SK-N-SH (cell line): ENCODE measurements at regions not wholly inside any gene's neighbourhood (a gene's known extent, or its start where the extent isn't known, plus 50 kb on each side); places are given as distances from the start of the nearest gene placed in this dataset.

Experiments
- CTCF ChIA-PET: fragments of 300-600, 350-600 bp; formaldehyde crosslinking; extraction: SDS; loops from one replicate; lab custom pipeline; 2021; lab: Yijun Ruan, JAX
- POLR2A ChIA-PET: fragments of 350-600 bp; sonication (Branson Sonifier 250); formaldehyde crosslinking; extraction: SDS; loops from one replicate; lab custom pipeline; 2020; ENCODE audit warnings: antibody characterized with exemption, inconsistent platforms; lab: Yijun Ruan, JAX
- DNase-seq: peaks from one replicate; pipeline ENCODE4 v3.0.0; 2012
- H2AFZ ChIP-seq: fragments of 200-600 bp; sonication (generic); 2 replicates; pipeline ENCODE4 v1.8.1; 2016; ENCODE audit warnings: antibody characterized with exemption, mild to moderate bottlenecking, low read depth
- H3F3A ChIP-seq: fragments of 200-600 bp; sonication (generic); replicated peaks from 2 replicates; pipeline ENCODE3; 2016; ENCODE audit warnings: antibody characterized with exemption, mild to moderate bottlenecking; ENCODE audit not compliant: insufficient read depth
- H3K27ac ChIP-seq, 2 experiments: fragments of 200-500 bp in 1 of 2; fragments of 200-600 bp in 1 of 2; sonication (Bioruptor generic) in 1 of 2; sonication (generic), shearing (Covaris generic) in 1 of 2; 2 replicates each; pipeline versions ENCODE4 v1.5.1 to v1.6.1; 2014 to 2016; ENCODE audit warnings: low read depth in 2 of 2, inconsistent platforms in 1 of 2, low read length in 1 of 2, mild to moderate bottlenecking in 1 of 2, mixed read lengths in 1 of 2
- H3K27me3 ChIP-seq: fragments of 200-600 bp; sonication (generic), shearing (Covaris generic); 2 replicates; pipeline ENCODE4 v1.6.1; 2016; ENCODE audit warnings: mixed run types; ENCODE audit not compliant: insufficient read depth
- H3K36me3 ChIP-seq, 2 experiments: fragments of 200-500 bp in 1 of 2; fragments of 200-600 bp in 1 of 2; sonication (Bioruptor generic) in 1 of 2; sonication (generic) in 1 of 2; replicated peaks in 1 of 2; 2 replicates each; pipeline versions ENCODE3 to v1.5.1; 2014 to 2016; ENCODE audit warnings: low read length in 1 of 2, mild to moderate bottlenecking in 1 of 2; ENCODE audit not compliant: insufficient read depth in 2 of 2, control insufficient read depth in 1 of 2
- H3K4me1 ChIP-seq, 2 experiments: fragments of 200-500 bp in 1 of 2; fragments of 200-600 bp in 1 of 2; sonication (Bioruptor generic) in 1 of 2; sonication (generic), shearing (Covaris generic) in 1 of 2; 2 replicates each; pipeline versions ENCODE4 v1.5.1 to v1.6.1; 2014 to 2016; ENCODE audit warnings: low read depth in 1 of 2, low read length in 1 of 2, mixed run types in 1 of 2; ENCODE audit not compliant: insufficient read depth in 2 of 2, control insufficient read depth in 1 of 2
- H3K4me2 ChIP-seq: fragments of 200-600 bp; sonication (generic), shearing (Covaris generic); 2 replicates; pipeline ENCODE4 v1.6.1; 2017; ENCODE audit warnings: mixed run types
- H3K4me3 ChIP-seq, 2 experiments: fragments of 200-500 bp in 1 of 2; fragments of 200-600 bp in 1 of 2; sonication (Bioruptor generic) in 1 of 2; sonication (generic), shearing (Covaris generic) in 1 of 2; 2 replicates each; pipeline versions ENCODE4 v1.5.1 to v1.8.1; 2014 to 2016; ENCODE audit warnings: low read depth in 2 of 2, inconsistent platforms in 1 of 2, low read length in 1 of 2, mild to moderate bottlenecking in 1 of 2, mixed read lengths in 1 of 2, moderate library complexity in 1 of 2
- H3K79me2 ChIP-seq: fragments of 200-600 bp; sonication (generic); 2 replicates; pipeline ENCODE4 v1.8.1; 2017; ENCODE audit warnings: mild to moderate bottlenecking; ENCODE audit not compliant: insufficient read depth
- H3K9ac ChIP-seq: fragments of 200-600 bp; sonication (generic); 2 replicates; pipeline ENCODE4 v1.6.1; 2017; ENCODE audit warnings: mixed run types
- H3K9me2 ChIP-seq: fragments of 200-600 bp; sonication (generic); 2 replicates; pipeline ENCODE4 v1.6.1; 2017; ENCODE audit warnings: mixed run types
- H3K9me3 ChIP-seq: fragments of 200-600 bp; sonication (generic); 2 replicates; pipeline ENCODE4 v1.6.1; 2017; ENCODE audit warnings: mixed run types, mild to moderate bottlenecking, moderate library complexity
- H4K20me1 ChIP-seq: fragments of 200-600 bp; sonication (generic); 2 replicates; pipeline ENCODE4 v1.6.1; 2017; ENCODE audit warnings: mild to moderate bottlenecking, mixed run types; ENCODE audit not compliant: insufficient read depth
- CHD2 ChIP-seq: fragments of 150-350 bp; IDR thresholded peaks from 2 replicates; pipeline ENCODE4 v1.6.1; 2018; ENCODE audit warnings: low read length; ENCODE audit not compliant: partially characterized antibody
- EP300 ChIP-seq, 2 experiments: IDR thresholded peaks; 2 replicates each; pipeline versions ENCODE4 v1.4.0 to v1.6.1; 2012; ENCODE audit warnings: borderline replicate concordance in 1 of 2, low read depth in 1 of 2, low read length in 1 of 2
- FOSL2 ChIP-seq: IDR thresholded peaks from 2 replicates; pipeline ENCODE4 v1.4.0; 2012; ENCODE audit warnings: low read depth, mild to moderate bottlenecking, moderate library complexity, borderline replicate concordance
- FOXJ3 ChIP-seq: sonication (generic); formaldehyde crosslinking; IDR thresholded peaks from 2 replicates; pipeline ENCODE4 v1.5.1; 2020; ENCODE audit warnings: mild to moderate bottlenecking, missing genetic modification reagents
- JUND ChIP-seq: IDR thresholded peaks from 2 replicates; pipeline ENCODE4 v1.4.0; 2012
- MAX ChIP-seq: IDR thresholded peaks from 2 replicates; pipeline ENCODE4 v1.4.0; 2012; ENCODE audit warnings: low read depth
- MXI1 ChIP-seq: IDR thresholded peaks from 2 replicates; pipeline ENCODE4 v1.6.1; 2012; ENCODE audit warnings: mild to moderate bottlenecking, low read depth, low read length, improper control_type of control experiment
- NFIC ChIP-seq: IDR thresholded peaks from 2 replicates; pipeline ENCODE4 v1.4.0; 2012; ENCODE audit warnings: borderline replicate concordance
- NRF1 ChIP-seq: IDR thresholded peaks from 2 replicates; pipeline ENCODE4 v1.6.1; 2012; ENCODE audit warnings: low read depth, mild to moderate bottlenecking, low read length
- PBX3 ChIP-seq: IDR thresholded peaks from 2 replicates; pipeline ENCODE4; 2012
- POLR2AphosphoS5 ChIP-seq: IDR thresholded peaks from 2 replicates; pipeline ENCODE4 v1.6.1; 2012; ENCODE audit warnings: low read depth, low read length
- RAD21 ChIP-seq: IDR thresholded peaks from 2 replicates; pipeline ENCODE4 v1.6.1; 2012; ENCODE audit warnings: mild to moderate bottlenecking, low read length
- REST ChIP-seq: IDR thresholded peaks from 2 replicates; pipeline ENCODE4 v1.6.1; 2012; ENCODE audit warnings: mild to moderate bottlenecking, low read depth, low read length, moderate library complexity
- RXRA ChIP-seq: IDR thresholded peaks from 2 replicates; pipeline ENCODE4 v1.4.0; 2012; ENCODE audit warnings: low read depth, mild to moderate bottlenecking, borderline replicate concordance
- TAF1 ChIP-seq: IDR thresholded peaks from 2 replicates; pipeline ENCODE4 v1.6.1; 2012; ENCODE audit warnings: low read depth, mild to moderate bottlenecking, low read length, moderate library complexity, borderline replicate concordance
- TEAD4 ChIP-seq: IDR thresholded peaks from 2 replicates; pipeline ENCODE4 v1.4.0; 2012; ENCODE audit warnings: mild to moderate bottlenecking, borderline replicate concordance; ENCODE audit not compliant: insufficient read depth
- USF2 ChIP-seq: fragments of 150-350 bp; IDR thresholded peaks from 2 replicates; pipeline ENCODE4 v1.6.1; 2017; ENCODE audit warnings: antibody characterized with exemption, low read length, low read depth, borderline replicate concordance
- YY1 ChIP-seq: IDR thresholded peaks from 2 replicates; pipeline ENCODE4 v1.4.0; 2012; ENCODE audit warnings: low read depth, mild to moderate bottlenecking
- WGBS: methylation state at CpG from one replicate; pipeline ENCODE4 v1.1.6; 2017; ENCODE audit warnings: low lambda C conversion rate; 5-methylcytosine and 5-hydroxymethylcytosine counted together

- no peaks in the 10 kb centered on the region for H3K9me3 ChIP-seq
- no peaks in the 10 kb centered on the region for H3K79me2 ChIP-seq
- no peaks in the 10 kb centered on the region for H4K20me1 ChIP-seq
- peaks cover 8 to 10% of the 10 kb centered on the region in 2 experiments; a peak in 2 of 4 replicates for H3K4me1 ChIP-seq
- no peak overlapping the region for H3K4me3 ChIP-seq
- DNase-seq: no peak
- H3F3A ChIP-seq: no peaks in the 10 kb centered on the region
- H2AFZ ChIP-seq: no peak overlapping the region; the same call in 1 of the 2 replicates
- H3K9me2 ChIP-seq: no peaks in the 10 kb centered on the region
- H3K27ac ChIP-seq: no peak overlapping the region
- no peaks in the 10 kb centered on the region for H3K27me3 ChIP-seq
- no peak overlapping the region for H3K9ac ChIP-seq
- 52% methylated on average over 6 of the region's 6 CpGs for WGBS
- ChIA-PET CTCF (interaction anchor here (0.8 to 1.1 kb wide), 2 partner anchors 18 to 147 kb away, joined by 3 read pairs; no protein-coding TSS in a partner anchor), POLR2A (no interaction called here)
- TF ChIP-seq MAX (no peak), YY1 (no peak), TEAD4 (no peak)
- no peaks in the 10 kb centered on the region for H3K36me3 ChIP-seq
- no peak overlapping the region for H3K4me2 ChIP-seq
These were observed 541.4 kb upstream of the ATP2B1 start for GRCh38 chr12:90250042-90250441.

- no peaks in the 10 kb centered on the region for H4K20me1 ChIP-seq
- no peaks in the 10 kb centered on the region for H3K9me3 ChIP-seq
- peaks cover 0 to 3% of the 10 kb centered on the region in 2 experiments; a peak in 2 of 4 replicates for H3K4me1 ChIP-seq
- no peak for DNase-seq
- H3K9me2 ChIP-seq: no peaks in the 10 kb centered on the region
- CTCF ChIA-PET: interaction anchor here (0.7 kb wide), 1 partner anchor 89 kb away, joined by 3 read pairs; no protein-coding TSS in a partner anchor
- H3K4me2 ChIP-seq: no peak overlapping the region
- H3K9ac ChIP-seq: no peak overlapping the region
- no peak overlapping the region for H3K4me3 ChIP-seq
- no peaks in the 10 kb centered on the region for H3K36me3 ChIP-seq
- TF ChIP-seq PBX3 (no peak), NFIC (no peak), RXRA (no peak)
- H3F3A ChIP-seq: no peaks in the 10 kb centered on the region
- H3K27ac ChIP-seq: peak overlapping the region in 1 of 2 experiments; percentile 47; a peak in 1 of 4 replicates
- H3K27me3 ChIP-seq: no peaks in the 10 kb centered on the region
- POLR2A ChIA-PET: no interaction called here
- no peaks in the 10 kb centered on the region for H3K79me2 ChIP-seq
- no peak overlapping the region for H2AFZ ChIP-seq
These were observed 538.0 kb upstream of the ATP2B1 start for GRCh38 chr12:90246688-90247087.

GRCh38 chr12:90245391-90245790 lies 536.8 kb upstream of the ATP2B1 start:
- Histone ChIP-seq H3K9me2 (no peaks in the 10 kb centered on the region), H3K27me3 (no peaks in the 10 kb centered on the region), H3K4me1 (peaks cover 0 to 3% of the 10 kb centered on the region in 2 experiments; a peak in 2 of 4 replicates), H3K4me2 (no peak overlapping the region), H2AFZ (no peak overlapping the region), H3K36me3 (no peaks in the 10 kb centered on the region), H3K9me3 (no peaks in the 10 kb centered on the region), H3K79me2 (no peaks in the 10 kb centered on the region), H3F3A (no peaks in the 10 kb centered on the region), H3K4me3 (no peak overlapping the region), H4K20me1 (no peaks in the 10 kb centered on the region), H3K27ac (no peak overlapping the region; a peak in 1 of 4 replicates), H3K9ac (no peak overlapping the region)
- 30% methylated on average over 2 of the region's 2 CpGs for WGBS
- DNase-seq: no peak
- CTCF ChIA-PET: no interaction called here
- POLR2A ChIA-PET: no interaction called here
- no peak for TF ChIP-seq MXI1
- no peak for TF ChIP-seq JUND
- no peak for TF ChIP-seq REST
- TF ChIP-seq EP300 (IDR thresholded peaks at IDR 0.05; ENCODE audit: borderline replicate concordance in 1 of 2, low read depth in 1 of 2, low read length in 1 of 2): no peak
- no peak for TF ChIP-seq TEAD4
- no peak for TF ChIP-seq FOSL2
- no peak for TF ChIP-seq USF2
- no peak for TF ChIP-seq YY1
- TF ChIP-seq TAF1: no peak
- no peak for TF ChIP-seq NRF1
- TF ChIP-seq FOXJ3: no peak
- TF ChIP-seq POLR2AphosphoS5: no peak
- no peak for TF ChIP-seq CHD2
- no peak for TF ChIP-seq RAD21
